K562 (cell line): ENCODE measurements at regions not wholly inside any gene's neighbourhood (a gene's known extent, or its start where the extent isn't known, plus 50 kb on each side); places are given as distances from the start of the nearest gene placed in this dataset.

Source experiments
- ATAC-seq: fragments of 200-7000 bp; cut with Tn5 transposase; 3 replicates; pipeline ENCODE4 v1.9.1; 2020; ENCODE audit warnings: moderate library complexity
- BruUV-seq: library from RNA; stranded (reverse); fragments of 400-500 nt; replicated peaks from 2 replicates; lab custom pipeline; 2021; lab: Mats Ljungman, UMichigan
- CTCF ChIA-PET: fragments of 300-600 bp; formaldehyde crosslinking; extraction: SDS; loops from one replicate; lab custom pipeline; 2021; ENCODE audit warnings: low intra/inter-chr PET ratio; lab: Yijun Ruan, JAX
- POLR2A ChIA-PET: fragments of 300-600, 350-650 bp; sonication (Branson Sonifier 250); formaldehyde crosslinking; extraction: SDS; loops from one replicate; lab custom pipeline; 2021; ENCODE audit warnings: antibody characterized with exemption, inconsistent platforms; lab: Yijun Ruan, JAX
- DNase-seq, 4 experiments: peaks; one replicate each; pipeline versions ENCODE4 v3.0.0 to v3.0.0-alpha.2; 2011 to 2018; ENCODE audit warnings: low spot score in 3 of 4, mixed read lengths in 3 of 4; ENCODE audit errors: extremely low read depth in 1 of 4
- FAIRE-seq: peaks from 2 replicates; lab custom pipeline; 2011; peaks lifted over from hg19 to GRCh38; lab: Jason Lieb, UNC
- H2AFZ ChIP-seq: 2 replicates; pipeline ENCODE4 v1.6.0; 2011; ENCODE audit warnings: low read depth, low read length, control low read depth, inconsistent platforms
- H3K27ac ChIP-seq: fragments of 200-600 bp; 3 replicates; pipeline ENCODE4 v1.8.0; 2011; ENCODE audit warnings: low read depth, mild to moderate bottlenecking, control low read depth, inconsistent platforms, low read length, moderate library complexity, mixed read lengths; ENCODE audit errors: extremely low read depth
- H3K27me3 ChIP-seq, 2 experiments: fragments of 300-600 bp in 1 of 2; 2 replicates in 1 of 2; 3 replicates in 1 of 2; pipeline versions ENCODE4 v1.6.0 to v1.8.0; 2011; ENCODE audit warnings: inconsistent platforms in 2 of 2, low read length in 2 of 2, mild to moderate bottlenecking in 1 of 2, mixed read lengths in 1 of 2, moderate library complexity in 1 of 2; ENCODE audit not compliant: control insufficient read depth in 2 of 2, insufficient read depth in 2 of 2
- H3K36me3 ChIP-seq: fragments of 300-600 bp; 3 replicates; pipeline ENCODE4 v1.8.0; 2011; ENCODE audit warnings: mild to moderate bottlenecking, low read length, inconsistent platforms; ENCODE audit not compliant: control insufficient read depth, insufficient read depth
- H3K4me1 ChIP-seq, 2 experiments: fragments of 200-600 bp in 1 of 2; replicated peaks in 1 of 2; 2 replicates in 1 of 2; 3 replicates in 1 of 2; pipeline versions ENCODE4 v1.5.1 to v1.8.0; 2011; ENCODE audit warnings: inconsistent platforms in 2 of 2, low read length in 2 of 2, mild to moderate bottlenecking in 1 of 2, mixed read lengths in 1 of 2, moderate library complexity in 1 of 2; ENCODE audit not compliant: control insufficient read depth in 2 of 2, insufficient read depth in 2 of 2
- H3K4me2 ChIP-seq: 2 replicates; pipeline ENCODE4 v1.6.1; 2011; ENCODE audit warnings: low read length, control low read depth, inconsistent platforms, mixed read lengths; ENCODE audit not compliant: insufficient read depth
- H3K4me3 ChIP-seq: fragments of 200-600 bp; sonication (generic), shearing (Covaris generic); 2 replicates; pipeline ENCODE4 v1.5.1; 2016; ENCODE audit warnings: control low read depth, inconsistent platforms
- H3K79me2 ChIP-seq: fragments of 200-600 bp; 3 replicates; pipeline ENCODE4 v1.8.0; 2011; ENCODE audit warnings: low read length, inconsistent platforms; ENCODE audit not compliant: control insufficient read depth, insufficient read depth
- H3K9ac ChIP-seq, 2 experiments: 2 replicates each; pipeline versions ENCODE4 v1.6.0 to v1.6.1; 2011; ENCODE audit warnings: low read depth in 2 of 2, low read length in 2 of 2, control low read depth in 1 of 2, inconsistent platforms in 1 of 2, mild to moderate bottlenecking in 1 of 2, mixed read lengths in 1 of 2; ENCODE audit not compliant: insufficient read depth in 1 of 2
- H3K9me1 ChIP-seq: one replicate; pipeline ENCODE4 v1.6.0; 2011; ENCODE audit warnings: inconsistent platforms, mild to moderate bottlenecking, low read length, moderate library complexity; ENCODE audit not compliant: control insufficient read depth, insufficient read depth
- H3K9me3 ChIP-seq: replicated peaks from 2 replicates; pipeline ENCODE4 v1.5.1; 2011; ENCODE audit warnings: low read depth, low read length, inconsistent platforms; ENCODE audit not compliant: control insufficient read depth, insufficient read depth
- H4K20me1 ChIP-seq: replicated peaks from 2 replicates; pipeline ENCODE4 v1.6.1; 2011; ENCODE audit warnings: low read length, inconsistent platforms, mixed read lengths; ENCODE audit not compliant: control insufficient read depth, insufficient read depth
- BCLAF1 ChIP-seq, 2 experiments: fragments of 450-650 bp in 1 of 2; IDR thresholded peaks; 2 replicates each; pipeline ENCODE4 v1.6.1; 2011 to 2017; ENCODE audit warnings: low read depth in 2 of 2, antibody characterized with exemption in 1 of 2, borderline replicate concordance in 1 of 2, low read length in 1 of 2, mild to moderate bottlenecking in 1 of 2, mixed read lengths in 1 of 2; ENCODE audit not compliant: control insufficient read depth in 1 of 2
- CEBPB ChIP-seq: fragments of 450-650 bp; IDR thresholded peaks from 2 replicates; pipeline ENCODE4 v1.6.1; 2016; ENCODE audit warnings: missing genetic modification characterization, missing compliant biosample characterization
- GTF3C2 ChIP-seq: IDR thresholded peaks from 3 replicates; pipeline ENCODE4 v1.6.1; 2011; ENCODE audit warnings: borderline replicate concordance, mild to moderate bottlenecking, moderate library complexity; ENCODE audit not compliant: insufficient read length; ENCODE audit errors: extremely low read depth
- HMG20A ChIP-seq: fragments of 450-650 bp; formaldehyde crosslinking; conservative IDR thresholded peaks from 2 replicates; pipeline ENCODE4 v1.4.0; 2020; ENCODE audit warnings: mild to moderate bottlenecking, mixed read lengths
- LCOR ChIP-seq: sonication (generic); formaldehyde crosslinking; IDR thresholded peaks from 2 replicates; pipeline ENCODE4 v1.8.0; 2022; ENCODE audit warnings: mild to moderate bottlenecking, missing genetic modification reagents
- MYBL2 ChIP-seq, 2 experiments: fragments of 450-650 bp in 1 of 2; sonication (generic) in 1 of 2; formaldehyde crosslinking in 1 of 2; IDR thresholded peaks; 2 replicates each; pipeline versions ENCODE4 v1.6.1 to v1.8.1; 2017 to 2022; ENCODE audit warnings: borderline replicate concordance in 1 of 2, inconsistent platforms in 1 of 2, low read depth in 1 of 2, mild to moderate bottlenecking in 1 of 2, missing genetic modification reagents in 1 of 2, moderate library complexity in 1 of 2
- PHF21A ChIP-seq: fragments of 450-650 bp; IDR thresholded peaks from 2 replicates; pipeline ENCODE4 v1.6.1; 2017; ENCODE audit warnings: low read depth, borderline replicate concordance
- SMC3 ChIP-seq: conservative IDR thresholded peaks from 2 replicates; pipeline ENCODE4 v1.6.1; 2011; ENCODE audit warnings: low read depth, low read length, improper control_type of control experiment; ENCODE audit not compliant: insufficient read depth
- TBL1XR1 ChIP-seq, 2 experiments: IDR thresholded peaks; 2 replicates each; pipeline ENCODE4 v1.6.1; 2012; ENCODE audit warnings: improper control_type of control experiment in 2 of 2, low read length in 2 of 2, mild to moderate bottlenecking in 1 of 2
- TEAD4 ChIP-seq, 2 experiments: sonication (generic) in 1 of 2; formaldehyde crosslinking in 1 of 2; IDR thresholded peaks; 2 replicates each; pipeline versions ENCODE4 v1.6.1 to v1.8.0; 2012 to 2022; ENCODE audit warnings: borderline replicate concordance in 1 of 2, inconsistent platforms in 1 of 2, low read length in 1 of 2, mild to moderate bottlenecking in 1 of 2, missing genetic modification reagents in 1 of 2
- ZNF224 ChIP-seq: sonication (generic); formaldehyde crosslinking; IDR thresholded peaks from 2 replicates; pipeline ENCODE4 v1.8.0; 2022; ENCODE audit warnings: mild to moderate bottlenecking, missing genetic modification reagents
- ZNF274 ChIP-seq: IDR thresholded peaks from 2 replicates; pipeline ENCODE4 v1.6.1; 2011; ENCODE audit warnings: low read depth, mild to moderate bottlenecking, low read length, moderate library complexity, borderline replicate concordance
- ZNF717 ChIP-seq: fragments of 250-450 bp; sonication (Bioruptor Pico); IDR thresholded peaks from 2 replicates; pipeline ENCODE4 v1.5.0; 2021
- WGBS: fragments of 100-300 bp; shearing (Covaris generic); methylation state at CpG from one replicate; pipeline ENCODE4 v1.1.6; 2016; ENCODE audit warnings: low coverage, mixed read lengths; ENCODE audit not compliant: insufficient coverage; ENCODE audit errors: missing lambda C conversion rate; 5-methylcytosine and 5-hydroxymethylcytosine counted together
- in situ Hi-C: fragments of 300-500 bp; cut with MboI; formaldehyde crosslinking; loops from 4 replicates; pipeline ENCODE4 v1.15.0; 2018; ENCODE audit warnings: inconsistent platforms, mixed read lengths
- intact Hi-C: fragments of 100-400 bp; cut with micrococcal nuclease; formaldehyde crosslinking; loops from 2 replicates; pipeline ENCODE4 v1.14.2; 2022

- TF ChIP-seq BCLAF1 (IDR thresholded peaks at IDR 0.05; ENCODE audit: borderline replicate concordance in 1 of 2, control insufficient read depth in 1 of 2, low read depth in 2 of 2, low read length in 1 of 2) (no peak), TEAD4 (IDR thresholded peaks at IDR 0.05; ENCODE audit: low read length) (no peak), TEAD4 (CRISPR knock-in tag; IDR thresholded peaks at IDR 0.05; ENCODE audit: borderline replicate concordance) (no peak), CEBPB (tag) (no peak), HMG20A (CRISPR knock-in tag) (no peak), TBL1XR1 (IDR thresholded peaks at IDR 0.05; ENCODE audit: low read length in 2 of 2) (no peak), PHF21A (no peak)
Observed at GRCh38 chr13:60973529-60973928, 442.1 kb downstream of the PCDH20 start (continued).

GRCh38 chr13:60970736-60971135 lies 444.9 kb downstream of the PCDH20 start:
- no peak overlapping the region for H3K9ac ChIP-seq
- ATAC-seq (no peak), FAIRE-seq (no peak), DNase-seq (no peak)
- H3K4me3 ChIP-seq = no peak overlapping the region
- BruUV-seq = no TSS peak
- intact Hi-C loops = no loop called here
- 7% methylated on average over 3 of the region's 4 CpGs for WGBS
- no peak overlapping the region for H3K27ac ChIP-seq
- ChIA-PET POLR2A (no interaction called here), CTCF (no interaction called here)
- no peak overlapping the region for H3K4me2 ChIP-seq
- in situ Hi-C loops = no loop called here
- H4K20me1 ChIP-seq = no peaks in the 10 kb centered on the region
- H3K9me3 ChIP-seq = no peaks in the 10 kb centered on the region
- H3K36me3 ChIP-seq = no peaks in the 10 kb centered on the region
- H3K27me3 ChIP-seq = no peaks in the 10 kb centered on the region
- no peaks in the 10 kb centered on the region for H3K4me1 ChIP-seq
- H2AFZ ChIP-seq = no peak overlapping the region
- no peaks in the 10 kb centered on the region for H3K79me2 ChIP-seq
- no peaks in the 10 kb centered on the region for H3K9me1 ChIP-seq
- TF ChIP-seq LCOR (CRISPR knock-in tag) (no peak), SMC3 (no peak), MYBL2 (IDR thresholded peaks at IDR 0.05; ENCODE audit: low read depth) (no peak), MYBL2 (CRISPR knock-in tag; IDR thresholded peaks at IDR 0.05; ENCODE audit: borderline replicate concordance) (no peak), ZNF224 (no peak), GTF3C2 (no peak), ZNF274 (no peak), ZNF717 (CRISPR knock-in tag) (no peak)
